ENCODE measurements at regions not wholly inside any gene's neighbourhood (a gene's known extent, or its start where the extent isn't known, plus 50 kb on each side); places are given as distances from the start of the nearest gene placed in this dataset.
"Not testable (repeated sequence)": the region's sequence is repeated elsewhere in the genome, so short reads cannot be mapped to it uniquely, and the experiment has no call there.

DNA sequence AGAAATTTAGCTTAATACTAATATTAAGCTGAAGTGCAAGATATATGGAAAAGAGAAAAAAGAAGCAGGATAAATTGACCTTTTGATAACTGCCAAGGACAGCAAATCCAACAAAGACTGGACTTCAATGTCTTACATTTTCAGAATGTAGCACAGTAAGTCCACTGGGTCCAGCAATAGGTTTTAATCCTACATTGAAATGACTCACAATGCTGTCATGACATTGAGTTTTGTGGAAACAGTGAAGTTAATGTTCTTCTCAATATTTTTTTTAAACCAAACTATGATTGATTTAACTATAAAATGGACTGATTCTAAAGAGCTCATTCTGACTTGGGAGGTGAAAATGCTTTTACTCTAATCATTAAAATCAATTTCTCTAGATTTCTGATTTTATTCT lies 166.6 kb upstream of the ZNF717 start:
- Histone ChIP-seq H3K27me3 (ENCODE audit: insufficient read depth, low read length) (no peaks in the 10 kb centered on the region), H3K4me3 (ENCODE audit: low read length) (no peak overlapping the region), H3K36me3 (ENCODE audit: insufficient read depth, low read length) (no peaks in the 10 kb centered on the region), H3K9me3 (ENCODE audit: low read length) (no peaks in the 10 kb centered on the region), H3K4me1 (ENCODE audit: insufficient read depth, low read length) (no peaks in the 10 kb centered on the region), H2AFZ (ENCODE audit: low read depth, low read length) (no peak overlapping the region)

- H3K4me1 ChIP-seq (ENCODE audit: insufficient read depth, low read length); H3K27me3 ChIP-seq (ENCODE audit: insufficient read depth, low read length); H2AFZ ChIP-seq (ENCODE audit: low read depth, low read length); H3K36me3 ChIP-seq (ENCODE audit: insufficient read depth, low read length); H3K4me3 ChIP-seq (ENCODE audit: low read length); H3K9me3 ChIP-seq (ENCODE audit: low read length): not testable (repeated sequence)
These were observed 174.7 kb upstream of the ZNF717 start for GRCh38 chr3:75960031-75960430.

DNA sequence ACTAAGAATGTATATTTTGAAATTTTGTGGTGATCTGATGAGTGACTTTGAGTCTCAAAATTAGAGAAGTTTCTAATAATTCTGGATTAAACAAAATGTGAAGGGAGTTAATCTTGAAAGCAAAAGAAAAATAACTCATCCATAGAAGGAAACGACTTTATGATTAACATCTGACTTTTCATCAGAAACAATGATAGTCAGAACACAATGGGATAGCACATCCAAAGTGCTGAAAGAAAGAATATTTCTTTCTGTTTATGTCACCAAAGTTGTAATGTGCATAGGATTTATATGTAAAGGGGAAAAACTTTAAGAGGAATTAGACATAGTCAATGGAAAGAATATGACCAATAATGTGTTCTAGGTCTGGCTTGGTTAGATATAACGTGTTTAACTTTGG lies 176.7 kb upstream of the ZNF717 start:
- not testable (repeated sequence) for H3K27me3 ChIP-seq (ENCODE audit: insufficient read depth, low read length); H2AFZ ChIP-seq (ENCODE audit: low read depth, low read length); H3K4me3 ChIP-seq (ENCODE audit: low read length); H3K9me3 ChIP-seq (ENCODE audit: low read length); H3K36me3 ChIP-seq (ENCODE audit: insufficient read depth, low read length); H3K4me1 ChIP-seq (ENCODE audit: insufficient read depth, low read length)

DNA sequence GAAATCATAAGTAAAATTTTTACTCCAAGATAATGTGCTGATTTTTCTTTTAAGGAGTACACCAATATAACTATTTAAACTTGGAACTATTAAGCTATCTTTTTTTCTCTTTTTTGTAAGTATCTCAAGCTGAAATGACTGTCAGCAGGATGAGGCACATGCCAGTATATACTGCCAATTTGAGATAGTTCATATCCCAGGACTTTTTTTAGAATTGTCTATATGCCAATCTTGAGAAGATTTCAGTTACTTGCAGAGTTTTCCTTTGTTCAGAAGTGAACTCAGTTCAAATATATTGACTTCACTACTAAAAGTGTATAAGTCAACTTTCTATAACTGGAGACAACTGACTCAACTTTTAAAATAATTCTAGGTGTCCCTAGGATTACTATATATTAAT lies 181.7 kb upstream of the ZNF717 start:
- Histone ChIP-seq H3K4me3 (ENCODE audit: low read length) (no peak overlapping the region), H2AFZ (ENCODE audit: low read depth, low read length) (no peak overlapping the region), H3K4me1 (ENCODE audit: insufficient read depth, low read length) (no peaks in the 10 kb centered on the region), H3K36me3 (ENCODE audit: insufficient read depth, low read length) (no peaks in the 10 kb centered on the region), H3K9me3 (ENCODE audit: low read length) (no peaks in the 10 kb centered on the region), H3K27me3 (ENCODE audit: insufficient read depth, low read length) (no peaks in the 10 kb centered on the region)

- Histone ChIP-seq H3K27me3 (ENCODE audit: insufficient read depth, low read length) (no peaks in the 10 kb centered on the region), H3K4me1 (ENCODE audit: insufficient read depth, low read length) (no peaks in the 10 kb centered on the region), H2AFZ (ENCODE audit: low read depth, low read length) (no peak overlapping the region), H3K36me3 (ENCODE audit: insufficient read depth, low read length) (no peaks in the 10 kb centered on the region), H3K4me3 (ENCODE audit: low read length) (no peak overlapping the region), H3K9me3 (ENCODE audit: low read length) (no peaks in the 10 kb centered on the region)
These were observed 193.3 kb upstream of the ZNF717 start for GRCh38 chr3:75978686-75979085.

DNA sequence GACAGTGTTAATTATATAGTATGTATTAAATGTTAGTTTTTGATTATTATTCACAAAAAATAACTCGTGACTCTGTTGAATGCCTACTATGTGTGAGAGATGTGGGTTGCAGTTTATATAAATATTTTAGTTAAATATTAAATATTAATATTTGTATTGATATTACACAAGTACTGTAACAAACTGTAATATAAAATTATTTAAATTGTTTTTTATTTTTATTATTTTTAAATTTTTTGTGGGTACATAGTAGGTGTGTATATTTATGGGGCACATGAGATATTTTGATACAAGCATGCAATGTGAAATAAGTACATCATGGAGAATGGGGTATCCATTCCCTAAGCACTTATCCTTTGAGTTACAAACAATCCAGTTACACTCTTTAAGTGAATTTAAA lies 196.1 kb upstream of the ZNF717 start:
- Histone ChIP-seq H3K36me3 (ENCODE audit: insufficient read depth, low read length) (no peaks in the 10 kb centered on the region), H3K27me3 (ENCODE audit: insufficient read depth, low read length) (no peaks in the 10 kb centered on the region), H3K4me1 (ENCODE audit: insufficient read depth, low read length) (no peaks in the 10 kb centered on the region), H2AFZ (ENCODE audit: low read depth, low read length) (no peak overlapping the region), H3K4me3 (ENCODE audit: low read length) (no peak overlapping the region), H3K9me3 (ENCODE audit: low read length) (no peaks in the 10 kb centered on the region)

- H3K27me3 ChIP-seq (ENCODE audit: insufficient read depth, low read length) = no peaks in the 10 kb centered on the region
- no peak overlapping the region for H3K4me3 ChIP-seq (ENCODE audit: low read length)
- no peaks in the 10 kb centered on the region for H3K9me3 ChIP-seq (ENCODE audit: low read length)
- H3K36me3 ChIP-seq (ENCODE audit: insufficient read depth, low read length) = no peaks in the 10 kb centered on the region
- no peaks in the 10 kb centered on the region for H3K4me1 ChIP-seq (ENCODE audit: insufficient read depth, low read length)
- no peak overlapping the region for H2AFZ ChIP-seq (ENCODE audit: low read depth, low read length)
These were observed 196.8 kb upstream of the ZNF717 start for GRCh38 chr3:75982151-75982550.

DNA sequence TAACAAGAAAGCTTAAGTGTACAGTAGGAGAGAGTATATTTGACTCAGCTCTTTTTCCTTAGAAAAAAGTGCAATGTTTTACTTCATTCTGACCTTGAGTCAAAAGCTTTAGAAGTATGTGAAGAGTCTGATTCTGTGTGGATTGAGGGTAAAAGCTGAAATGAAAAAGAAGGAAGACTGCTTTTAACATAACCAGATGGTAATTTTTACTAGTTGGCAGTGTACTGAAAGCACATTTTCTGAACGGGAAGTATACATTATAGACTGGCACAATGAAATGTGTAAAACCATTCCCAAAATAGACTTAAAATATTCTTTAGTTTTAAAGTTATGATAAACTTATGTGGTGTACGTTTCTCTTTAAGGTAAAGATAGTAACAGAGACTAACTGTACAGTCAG lies 197.8 kb upstream of the ZNF717 start:
- H3K4me1 ChIP-seq (ENCODE audit: insufficient read depth, low read length) = no peaks in the 10 kb centered on the region
- no peaks in the 10 kb centered on the region for H3K27me3 ChIP-seq (ENCODE audit: insufficient read depth, low read length)
- no peaks in the 10 kb centered on the region for H3K9me3 ChIP-seq (ENCODE audit: low read length)
- no peak overlapping the region for H2AFZ ChIP-seq (ENCODE audit: low read depth, low read length)
- no peak overlapping the region for H3K4me3 ChIP-seq (ENCODE audit: low read length)
- H3K36me3 ChIP-seq (ENCODE audit: insufficient read depth, low read length) = no peaks in the 10 kb centered on the region

DNA sequence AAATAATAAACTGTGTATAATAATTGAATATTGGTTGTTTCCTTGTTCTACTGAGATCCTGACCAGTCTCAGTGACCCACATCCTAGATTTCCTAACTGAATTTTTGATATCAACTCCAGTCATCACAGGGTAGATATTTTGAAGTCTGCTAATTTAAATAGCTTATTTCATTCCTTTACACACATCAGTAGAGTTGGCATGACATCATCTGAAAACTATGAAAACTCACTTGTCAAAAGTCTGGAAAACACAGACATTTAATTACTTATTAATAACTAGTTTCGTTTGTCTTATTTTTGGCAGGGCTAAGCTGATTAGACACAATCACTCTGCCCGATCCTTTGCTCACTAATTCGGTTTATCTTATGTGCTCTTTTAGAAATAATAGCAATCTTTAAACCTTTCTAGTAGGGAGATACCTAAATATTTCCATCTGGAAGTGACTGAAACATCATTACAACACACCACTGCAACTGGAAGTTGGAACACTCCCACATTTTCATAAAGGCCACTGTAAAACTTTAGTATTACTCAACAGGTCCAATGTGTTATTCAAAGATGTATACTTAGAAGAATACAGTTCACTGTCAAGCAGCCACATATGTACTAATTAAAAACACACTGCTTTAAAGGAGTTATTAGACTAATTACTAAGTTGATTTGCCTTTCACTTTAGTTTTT lies 198.4 kb upstream of the ZNF717 start:
- Histone ChIP-seq H3K27me3 (ENCODE audit: insufficient read depth, low read length) (no peaks in the 10 kb centered on the region), H2AFZ (ENCODE audit: low read depth, low read length) (no peak overlapping the region), H3K36me3 (ENCODE audit: insufficient read depth, low read length) (no peaks in the 10 kb centered on the region), H3K9me3 (ENCODE audit: low read length) (no peaks in the 10 kb centered on the region), H3K4me1 (ENCODE audit: insufficient read depth, low read length) (no peaks in the 10 kb centered on the region), H3K4me3 (ENCODE audit: low read length) (no peak overlapping the region)

DNA sequence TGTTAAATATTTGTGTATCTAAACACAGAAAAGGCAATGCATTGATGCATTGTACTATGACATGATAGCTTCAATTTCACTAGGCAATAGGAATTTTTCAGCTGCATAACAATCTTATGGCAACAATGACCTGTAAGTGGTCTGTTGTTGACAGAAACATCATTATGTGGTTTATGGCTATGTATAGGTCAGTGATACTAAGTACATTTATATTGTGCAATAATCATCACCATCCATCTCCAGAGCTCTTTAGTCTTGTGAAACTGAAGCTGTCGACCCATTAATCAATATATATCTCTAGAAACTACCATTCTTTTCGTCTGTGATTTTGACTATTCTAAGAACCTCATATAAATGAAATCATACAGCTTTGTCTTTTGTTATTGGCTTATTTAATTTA lies 200.1 kb upstream of the ZNF717 start:
- H3K27me3 ChIP-seq (ENCODE audit: insufficient read depth, low read length) = no peaks in the 10 kb centered on the region
- no peak overlapping the region for H3K4me3 ChIP-seq (ENCODE audit: low read length)
- H3K9me3 ChIP-seq (ENCODE audit: low read length) = no peaks in the 10 kb centered on the region

DNA sequence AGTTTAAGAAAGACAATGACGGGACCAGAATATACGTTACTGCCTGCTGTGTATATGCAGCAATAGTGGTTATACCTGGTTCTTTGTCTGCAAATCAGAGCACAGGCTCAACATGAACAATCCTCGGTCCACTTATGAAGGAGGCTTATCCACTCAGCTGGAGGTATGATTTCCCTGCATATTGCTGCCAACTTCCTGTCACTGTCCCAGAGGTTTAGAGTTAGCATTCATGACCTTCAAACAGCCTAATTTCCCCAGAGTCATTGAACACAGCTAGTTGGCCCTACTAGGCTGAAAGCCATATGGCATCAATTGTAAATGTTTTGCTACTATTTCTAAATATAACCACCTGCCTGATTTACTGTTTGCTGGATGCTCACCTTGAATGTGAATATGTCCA lies 224.9 kb upstream of the ZNF717 start:
- no peak overlapping the region for H3K4me3 ChIP-seq (ENCODE audit: low read length)
- H3K4me1 ChIP-seq (ENCODE audit: insufficient read depth, low read length) = no peaks in the 10 kb centered on the region
- H3K9me3 ChIP-seq (ENCODE audit: low read length) = no peaks in the 10 kb centered on the region
- no peaks in the 10 kb centered on the region for H3K27me3 ChIP-seq (ENCODE audit: insufficient read depth, low read length)
- H2AFZ ChIP-seq (ENCODE audit: low read depth, low read length) = no peak overlapping the region
- H3K36me3 ChIP-seq (ENCODE audit: insufficient read depth, low read length) = no peaks in the 10 kb centered on the region

More for the DNA sequence above, 200.1 kb upstream of the ZNF717 start:
- Histone ChIP-seq H3K4me1 (ENCODE audit: insufficient read depth, low read length) (no peaks in the 10 kb centered on the region), H3K36me3 (ENCODE audit: insufficient read depth, low read length) (no peaks in the 10 kb centered on the region), H2AFZ (ENCODE audit: low read depth, low read length) (no peak overlapping the region)

DNA sequence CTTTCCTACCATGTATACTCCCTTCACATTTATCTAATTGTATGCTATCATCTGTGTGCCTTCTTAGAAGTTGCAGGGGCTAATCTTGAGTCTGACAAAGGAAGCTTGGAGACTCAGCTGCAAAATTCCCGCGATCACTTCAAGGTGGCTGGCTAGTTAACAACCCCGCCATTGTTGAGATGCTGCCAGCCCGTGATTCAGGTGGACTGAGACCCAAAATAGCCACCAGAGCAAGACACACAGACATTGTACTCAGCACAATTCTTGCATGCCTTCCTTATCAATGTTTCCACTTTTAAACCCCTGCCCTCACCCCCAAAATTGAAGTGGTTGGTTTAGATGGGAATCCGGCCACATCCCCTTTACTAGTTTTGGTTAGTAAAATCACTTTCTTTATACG lies 225.8 kb upstream of the ZNF717 start:
- Histone ChIP-seq H3K9me3 (ENCODE audit: low read length) (no peaks in the 10 kb centered on the region), H3K36me3 (ENCODE audit: insufficient read depth, low read length) (no peaks in the 10 kb centered on the region), H2AFZ (ENCODE audit: low read depth, low read length) (no peak overlapping the region), H3K4me3 (ENCODE audit: low read length) (no peak overlapping the region), H3K4me1 (ENCODE audit: insufficient read depth, low read length) (no peaks in the 10 kb centered on the region), H3K27me3 (ENCODE audit: insufficient read depth, low read length) (no peaks in the 10 kb centered on the region)

GRCh38 chr3:76015496-76015895 lies 230.1 kb upstream of the ZNF717 start:
- Histone ChIP-seq H3K9me3 (ENCODE audit: low read length) (no peaks in the 10 kb centered on the region), H3K27me3 (ENCODE audit: insufficient read depth, low read length) (no peaks in the 10 kb centered on the region), H3K4me1 (ENCODE audit: insufficient read depth, low read length) (no peaks in the 10 kb centered on the region), H3K4me3 (ENCODE audit: low read length) (no peak overlapping the region), H2AFZ (ENCODE audit: low read depth, low read length) (no peak overlapping the region), H3K36me3 (ENCODE audit: insufficient read depth, low read length) (no peaks in the 10 kb centered on the region)

- H3K4me1 ChIP-seq (ENCODE audit: insufficient read depth, low read length) = no peaks in the 10 kb centered on the region
- H3K4me3 ChIP-seq (ENCODE audit: low read length) = no peak overlapping the region
- H3K27me3 ChIP-seq (ENCODE audit: insufficient read depth, low read length) = no peaks in the 10 kb centered on the region
- no peaks in the 10 kb centered on the region for H3K9me3 ChIP-seq (ENCODE audit: low read length)
- H3K36me3 ChIP-seq (ENCODE audit: insufficient read depth, low read length) = no peaks in the 10 kb centered on the region
- H2AFZ ChIP-seq (ENCODE audit: low read depth, low read length) = no peak overlapping the region
These were observed 230.8 kb upstream of the ZNF717 start for GRCh38 chr3:76016111-76016510.

Measured in neuron (in vitro differentiated cells).